ENCODE measurements at regions not wholly inside any gene's neighbourhood (a gene's known extent, or its start where the extent isn't known, plus 50 kb on each side); places are given as distances from the start of the nearest gene placed in this dataset.
"Not testable (repeated sequence)": the region's sequence is repeated elsewhere in the genome, so short reads cannot be mapped to it uniquely, and the experiment has no call there.

DNA sequence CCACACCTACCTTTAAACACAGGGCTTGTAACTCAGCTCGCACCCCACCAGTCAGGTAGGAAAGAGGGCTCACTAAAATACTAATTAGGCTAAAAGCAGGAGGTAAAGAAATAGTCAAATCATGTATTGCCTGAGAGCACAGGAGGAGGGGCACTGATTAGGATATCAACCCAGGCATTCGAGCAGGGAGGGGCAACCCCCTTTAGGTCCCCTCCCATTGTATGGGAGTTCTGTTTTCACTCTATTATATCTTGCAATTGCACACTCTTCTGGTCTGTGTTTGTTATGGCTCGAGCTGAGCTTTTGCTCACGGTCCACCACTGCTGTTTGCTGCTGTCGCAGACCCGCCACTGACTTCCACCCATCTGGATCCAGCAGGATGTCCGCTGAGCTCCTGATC is 657.2 kb downstream of the PRIM2 start:
- TF ChIP-seq, protein P1, sequence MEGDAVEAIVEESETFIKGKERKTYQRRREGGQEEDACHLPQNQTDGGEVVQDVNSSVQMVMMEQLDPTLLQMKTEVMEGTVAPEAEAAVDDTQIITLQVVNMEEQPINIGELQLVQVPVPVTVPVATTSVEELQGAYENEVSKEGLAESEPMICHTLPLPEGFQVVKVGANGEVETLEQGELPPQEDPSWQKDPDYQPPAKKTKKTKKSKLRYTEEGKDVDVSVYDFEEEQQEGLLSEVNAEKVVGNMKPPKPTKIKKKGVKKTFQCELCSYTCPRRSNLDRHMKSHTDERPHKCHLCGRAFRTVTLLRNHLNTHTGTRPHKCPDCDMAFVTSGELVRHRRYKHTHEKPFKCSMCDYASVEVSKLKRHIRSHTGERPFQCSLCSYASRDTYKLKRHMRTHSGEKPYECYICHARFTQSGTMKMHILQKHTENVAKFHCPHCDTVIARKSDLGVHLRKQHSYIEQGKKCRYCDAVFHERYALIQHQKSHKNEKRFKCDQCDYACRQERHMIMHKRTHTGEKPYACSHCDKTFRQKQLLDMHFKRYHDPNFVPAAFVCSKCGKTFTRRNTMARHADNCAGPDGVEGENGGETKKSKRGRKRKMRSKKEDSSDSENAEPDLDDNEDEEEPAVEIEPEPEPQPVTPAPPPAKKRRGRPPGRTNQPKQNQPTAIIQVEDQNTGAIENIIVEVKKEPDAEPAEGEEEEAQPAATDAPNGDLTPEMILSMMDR (IDR thresholded peaks at IDR 0.05): no peak
- no peak for TF ChIP-seq NRF1 (IDR thresholded peaks at IDR 0.05; ENCODE audit: low read depth, low read length)
- no peak for TF ChIP-seq FOXJ3 (CRISPR knock-in tag; IDR thresholded peaks at IDR 0.05)
- Histone ChIP-seq H3K9me3 (no peaks in the 10 kb centered on the region), H3K79me2 (ENCODE audit: insufficient read depth) (no peaks in the 10 kb centered on the region), H3K9me2 (no peaks in the 10 kb centered on the region), H3K27ac (ENCODE audit: low read depth in 2 of 2, low read length in 1 of 2) (no peak overlapping the region), H2AFZ (ENCODE audit: low read depth) (no peak overlapping the region), H3F3A (replicated peaks; ENCODE audit: insufficient read depth) (no peaks in the 10 kb centered on the region), H3K36me3 (replicated peaks in 1 of 2; ENCODE audit: control insufficient read depth in 1 of 2, insufficient read depth in 2 of 2, low read length in 1 of 2) (no peaks in the 10 kb centered on the region), H3K4me3 (ENCODE audit: low read depth in 2 of 2, low read length in 1 of 2) (no peak overlapping the region), H3K9ac (no peak overlapping the region), H4K20me1 (ENCODE audit: insufficient read depth) (no peaks in the 10 kb centered on the region), H3K4me1 (ENCODE audit: control insufficient read depth in 1 of 2, insufficient read depth in 2 of 2, low read depth in 1 of 2, low read length in 1 of 2) (no peaks in the 10 kb centered on the region), H3K4me2 (no peak overlapping the region), H3K27me3 (ENCODE audit: insufficient read depth) (no peaks in the 10 kb centered on the region)
- ChIA-PET POLR2A (no interaction called here), CTCF (no interaction called here)
- no peak for DNase-seq
- WGBS (ENCODE audit: low lambda C conversion rate): 54% methylated on average over 7 of the region's 7 CpGs

DNA sequence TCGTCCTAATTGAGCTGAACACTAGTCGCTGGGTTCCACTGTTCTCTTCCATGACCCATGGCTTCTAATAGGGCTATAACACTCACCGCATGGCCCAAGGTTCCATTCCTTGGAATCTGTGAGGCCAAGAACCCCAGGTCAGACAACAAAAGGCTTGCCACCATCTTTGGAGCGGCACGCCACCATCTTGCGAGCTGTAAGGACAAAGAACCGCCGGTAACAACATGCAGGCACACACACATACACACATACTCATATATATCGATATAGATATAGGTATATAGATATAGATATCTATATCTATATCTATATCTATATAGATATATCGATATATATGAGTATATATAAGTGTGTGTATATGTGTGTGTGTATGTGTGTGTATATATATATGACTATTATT is 657.7 kb downstream of the PRIM2 start:
- H4K20me1 ChIP-seq (ENCODE audit: insufficient read depth); H3K4me1 ChIP-seq (ENCODE audit: control insufficient read depth in 1 of 2, insufficient read depth in 2 of 2, low read depth in 1 of 2, low read length in 1 of 2); H3K27ac ChIP-seq (ENCODE audit: low read depth in 2 of 2, low read length in 1 of 2); H3K9me3 ChIP-seq; H3K4me3 ChIP-seq (ENCODE audit: low read depth in 2 of 2, low read length in 1 of 2); DNase-seq; H3K79me2 ChIP-seq (ENCODE audit: insufficient read depth); H3K9ac ChIP-seq; H3K4me2 ChIP-seq; POLR2A ChIA-PET; H3K36me3 ChIP-seq (replicated peaks in 1 of 2; ENCODE audit: control insufficient read depth in 1 of 2, insufficient read depth in 2 of 2, low read length in 1 of 2); H2AFZ ChIP-seq (ENCODE audit: low read depth); CTCF ChIA-PET; H3K9me2 ChIP-seq; H3F3A ChIP-seq (replicated peaks; ENCODE audit: insufficient read depth); H3K27me3 ChIP-seq (ENCODE audit: insufficient read depth): not testable (repeated sequence)
- 68% methylated on average over 9 of the region's 10 CpGs for WGBS (ENCODE audit: low lambda C conversion rate)

DNA sequence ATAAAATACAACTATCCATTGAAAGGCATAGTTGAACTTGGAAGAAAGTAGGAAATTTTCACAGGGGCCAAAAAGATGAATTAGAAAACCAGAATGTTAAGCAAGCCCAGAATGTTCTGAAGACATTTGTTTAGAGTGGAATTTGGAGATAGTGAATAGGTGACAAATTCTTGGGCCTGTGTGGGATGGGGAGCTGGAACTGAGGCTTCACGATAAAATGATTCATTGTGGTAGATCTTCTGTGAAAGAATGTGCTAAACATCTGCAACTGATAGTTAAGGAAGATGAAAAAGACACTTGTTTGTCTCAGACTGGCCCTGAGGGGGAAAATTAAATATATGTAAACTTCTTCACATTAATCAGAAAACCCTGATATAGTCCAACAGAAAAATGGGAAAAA is 658.9 kb downstream of the PRIM2 start:
- CTCF ChIA-PET; H2AFZ ChIP-seq (ENCODE audit: low read depth); H3K9me2 ChIP-seq; H3K9me3 ChIP-seq; POLR2A ChIA-PET; H4K20me1 ChIP-seq (ENCODE audit: insufficient read depth); H3K4me1 ChIP-seq (ENCODE audit: control insufficient read depth in 1 of 2, insufficient read depth in 2 of 2, low read depth in 1 of 2, low read length in 1 of 2); H3K27ac ChIP-seq (ENCODE audit: low read depth in 2 of 2, low read length in 1 of 2); DNase-seq; H3K4me3 ChIP-seq (ENCODE audit: low read depth in 2 of 2, low read length in 1 of 2); H3F3A ChIP-seq (replicated peaks; ENCODE audit: insufficient read depth); H3K27me3 ChIP-seq (ENCODE audit: insufficient read depth); H3K79me2 ChIP-seq (ENCODE audit: insufficient read depth); H3K36me3 ChIP-seq (replicated peaks in 1 of 2; ENCODE audit: control insufficient read depth in 1 of 2, insufficient read depth in 2 of 2, low read length in 1 of 2); H3K9ac ChIP-seq; H3K4me2 ChIP-seq: not testable (repeated sequence)
- WGBS (ENCODE audit: low lambda C conversion rate): 4% methylated on average over 1 of the region's 1 CpG

DNA sequence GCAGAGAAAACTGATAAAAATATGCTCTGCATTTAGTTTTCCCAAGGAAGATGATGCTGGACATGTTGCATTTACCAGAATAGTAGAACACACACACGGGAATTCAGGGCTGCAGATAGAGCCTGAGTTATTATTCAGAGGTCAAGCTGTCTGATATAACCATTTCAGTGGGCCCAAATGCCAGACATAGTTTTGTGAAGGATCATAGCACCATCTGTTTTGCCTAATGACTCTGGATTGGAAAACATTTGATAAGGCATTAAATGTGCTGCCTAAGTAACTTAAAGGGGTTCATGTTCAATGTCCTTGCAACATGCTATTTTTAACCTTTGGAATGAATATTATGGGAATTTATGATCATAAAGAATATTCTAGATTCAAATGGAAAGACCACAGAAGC is 666.2 kb downstream of the PRIM2 start:
- H3K27me3 ChIP-seq (ENCODE audit: insufficient read depth); H3K9me2 ChIP-seq; DNase-seq; H3K4me3 ChIP-seq (ENCODE audit: low read depth in 2 of 2, low read length in 1 of 2); H3F3A ChIP-seq (replicated peaks; ENCODE audit: insufficient read depth); H4K20me1 ChIP-seq (ENCODE audit: insufficient read depth); H3K36me3 ChIP-seq (replicated peaks in 1 of 2; ENCODE audit: control insufficient read depth in 1 of 2, insufficient read depth in 2 of 2, low read length in 1 of 2); H3K4me1 ChIP-seq (ENCODE audit: control insufficient read depth in 1 of 2, insufficient read depth in 2 of 2, low read depth in 1 of 2, low read length in 1 of 2); H2AFZ ChIP-seq (ENCODE audit: low read depth); H3K9ac ChIP-seq; H3K4me2 ChIP-seq; POLR2A ChIA-PET; H3K27ac ChIP-seq (ENCODE audit: low read depth in 2 of 2, low read length in 1 of 2); CTCF ChIA-PET; H3K79me2 ChIP-seq (ENCODE audit: insufficient read depth); H3K9me3 ChIP-seq: not testable (repeated sequence)
- 0% methylated on average over 1 of the region's 1 CpG for WGBS (ENCODE audit: low lambda C conversion rate)

DNA sequence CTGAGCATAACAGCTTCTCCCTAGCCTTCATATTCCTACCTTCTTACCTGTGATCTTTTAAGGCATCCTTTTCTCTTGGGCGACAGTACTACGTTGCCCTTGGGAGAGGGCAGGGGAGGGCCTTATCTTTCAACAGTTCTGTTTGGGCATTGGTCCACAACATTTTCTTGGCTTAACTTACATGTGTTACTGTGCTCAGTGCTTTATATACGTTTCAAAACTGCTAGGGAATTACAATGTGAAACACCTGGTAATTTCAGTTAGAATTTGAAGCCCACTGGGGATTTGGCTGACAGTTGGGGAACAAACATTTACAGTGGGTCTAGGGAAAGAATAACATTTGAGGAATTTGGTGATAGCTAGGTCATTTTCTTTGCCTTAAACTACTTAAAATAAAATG is 667.1 kb downstream of the PRIM2 start:
- H3F3A ChIP-seq (replicated peaks; ENCODE audit: insufficient read depth); H3K27me3 ChIP-seq (ENCODE audit: insufficient read depth); DNase-seq; H3K79me2 ChIP-seq (ENCODE audit: insufficient read depth); CTCF ChIA-PET; H4K20me1 ChIP-seq (ENCODE audit: insufficient read depth); POLR2A ChIA-PET; H3K9me3 ChIP-seq; H3K4me2 ChIP-seq; H2AFZ ChIP-seq (ENCODE audit: low read depth); H3K27ac ChIP-seq (ENCODE audit: low read depth in 2 of 2, low read length in 1 of 2); H3K9me2 ChIP-seq; H3K9ac ChIP-seq; H3K4me3 ChIP-seq (ENCODE audit: low read depth in 2 of 2, low read length in 1 of 2); H3K4me1 ChIP-seq (ENCODE audit: control insufficient read depth in 1 of 2, insufficient read depth in 2 of 2, low read depth in 1 of 2, low read length in 1 of 2); H3K36me3 ChIP-seq (replicated peaks in 1 of 2; ENCODE audit: control insufficient read depth in 1 of 2, insufficient read depth in 2 of 2, low read length in 1 of 2): not testable (repeated sequence)
- WGBS (ENCODE audit: low lambda C conversion rate): 5% methylated on average over 3 of the region's 3 CpGs

DNA sequence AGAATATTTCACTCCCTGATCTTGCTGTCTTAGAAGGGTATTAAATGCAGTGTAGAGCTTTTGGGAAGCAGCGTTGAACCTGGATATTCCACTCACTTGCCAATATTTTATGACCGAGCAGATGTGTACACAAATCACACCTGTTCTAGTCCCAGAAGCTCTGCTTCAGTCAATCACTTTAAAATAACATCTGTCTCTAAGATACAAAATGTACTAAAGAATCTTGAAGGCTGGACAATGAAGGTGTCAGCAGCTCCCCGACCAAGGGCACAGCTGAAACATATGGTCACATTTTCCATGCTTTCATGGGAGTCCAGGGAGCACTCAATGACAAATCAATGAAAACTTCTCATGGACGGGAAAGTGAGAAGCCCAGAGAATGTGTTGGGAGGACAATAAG is 668.3 kb downstream of the PRIM2 start:
- H3K27ac ChIP-seq (ENCODE audit: low read depth in 2 of 2, low read length in 1 of 2); H3K4me2 ChIP-seq; H4K20me1 ChIP-seq (ENCODE audit: insufficient read depth); H3F3A ChIP-seq (replicated peaks; ENCODE audit: insufficient read depth); H3K4me1 ChIP-seq (ENCODE audit: control insufficient read depth in 1 of 2, insufficient read depth in 2 of 2, low read depth in 1 of 2, low read length in 1 of 2); H3K27me3 ChIP-seq (ENCODE audit: insufficient read depth); CTCF ChIA-PET; H3K9ac ChIP-seq; H3K36me3 ChIP-seq (replicated peaks in 1 of 2; ENCODE audit: control insufficient read depth in 1 of 2, insufficient read depth in 2 of 2, low read length in 1 of 2); DNase-seq; POLR2A ChIA-PET; H2AFZ ChIP-seq (ENCODE audit: low read depth); H3K4me3 ChIP-seq (ENCODE audit: low read depth in 2 of 2, low read length in 1 of 2); H3K79me2 ChIP-seq (ENCODE audit: insufficient read depth); H3K9me3 ChIP-seq; H3K9me2 ChIP-seq: not testable (repeated sequence)
- 4% methylated on average over 4 of the region's 4 CpGs for WGBS (ENCODE audit: low lambda C conversion rate)

Measured in SK-N-SH (cell line).